NCI-H1694 (cell line): ENCODE measurements at regions not wholly inside any gene's neighbourhood (a gene's known extent, or its start where the extent isn't known, plus 50 kb on each side); places are given as distances from the start of the nearest gene placed in this dataset.

Experiments used
- DNase-seq: peaks from one replicate; lab custom pipeline; 2025; lab: John Stamatoyannopoulos, UW

GRCh38 chr2:221345516-221345915 is 226.6 kb downstream of the EPHA4 start:
- DNase-seq = no peak

GRCh38 chr2:221346411-221346810 is 225.7 kb downstream of the EPHA4 start:
- DNase-seq = peak; percentile 67

- DNase-seq = no peak
Measured at GRCh38 chr2:221347471-221347870, 224.6 kb downstream of the EPHA4 start.

- DNase-seq = no peak
Measured at GRCh38 chr2:221350616-221351015, 221.5 kb downstream of the EPHA4 start.

GRCh38 chr2:221353201-221353600 is 218.9 kb downstream of the EPHA4 start:
- no peak for DNase-seq

- no peak for DNase-seq
Measured at GRCh38 chr2:221360312-221360711, 211.8 kb downstream of the EPHA4 start.

- no peak for DNase-seq
Measured at GRCh38 chr2:221360742-221361141, 211.4 kb downstream of the EPHA4 start.

GRCh38 chr2:221361633-221362032 is 210.5 kb downstream of the EPHA4 start:
- DNase-seq = no peak

GRCh38 chr2:221364672-221365071 is 207.4 kb downstream of the EPHA4 start:
- no peak for DNase-seq
